Activated CD4-positive, alpha-beta T cell treated with anti-CD3 and anti-CD28 coated beads for 4 hours (primary cell): ENCODE measurements at regions not wholly inside any gene's neighbourhood (a gene's known extent, or its start where the extent isn't known, plus 50 kb on each side); places are given as distances from the start of the nearest gene placed in this dataset.
"Not testable (repeated sequence)": the region's sequence is repeated elsewhere in the genome, so short reads cannot be mapped to it uniquely, and the experiment has no call there.

Source experiments
- DNase-seq, 2 donors: peaks; one replicate each; pipeline ENCODE4 v3.0.0-alpha.2; 2020

DNA sequence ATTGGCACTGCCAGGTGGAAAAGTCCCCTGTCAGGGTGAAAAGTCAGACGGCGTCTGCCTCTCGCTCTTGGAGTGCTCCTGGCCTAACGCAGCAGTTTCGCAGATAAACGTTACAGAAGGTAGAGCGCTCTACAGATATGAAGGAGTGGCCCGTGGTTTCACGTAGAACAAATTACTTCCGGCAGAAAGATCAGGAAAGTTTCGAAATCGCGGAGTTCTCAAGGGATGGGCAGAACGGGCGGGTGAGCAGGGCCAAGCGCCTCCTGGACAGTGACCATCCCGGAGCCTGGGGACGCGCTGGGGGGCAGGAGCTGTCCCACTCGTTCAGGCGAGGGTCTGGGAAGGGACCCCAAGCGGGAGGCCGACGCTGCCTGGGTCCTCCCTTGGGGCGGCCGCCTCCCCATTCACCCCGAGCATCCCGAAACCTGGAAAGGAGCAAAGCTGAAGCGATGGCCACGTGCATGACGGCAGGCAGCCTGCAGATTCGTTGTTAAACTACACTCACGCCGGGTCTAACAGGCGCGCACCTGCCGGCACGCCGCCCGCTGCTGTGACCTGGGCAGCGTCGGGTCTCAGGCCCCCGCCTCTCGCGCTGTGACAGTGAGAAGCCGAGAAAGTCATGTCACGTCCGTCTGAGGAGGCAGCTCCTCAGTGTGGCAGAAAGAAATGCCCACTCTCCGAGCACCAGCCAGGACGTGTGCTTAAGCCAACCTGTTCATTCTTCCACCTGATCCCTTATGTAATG, 122.9 kb upstream of the SALL3 start:
- DNase-seq: no peak

DNA sequence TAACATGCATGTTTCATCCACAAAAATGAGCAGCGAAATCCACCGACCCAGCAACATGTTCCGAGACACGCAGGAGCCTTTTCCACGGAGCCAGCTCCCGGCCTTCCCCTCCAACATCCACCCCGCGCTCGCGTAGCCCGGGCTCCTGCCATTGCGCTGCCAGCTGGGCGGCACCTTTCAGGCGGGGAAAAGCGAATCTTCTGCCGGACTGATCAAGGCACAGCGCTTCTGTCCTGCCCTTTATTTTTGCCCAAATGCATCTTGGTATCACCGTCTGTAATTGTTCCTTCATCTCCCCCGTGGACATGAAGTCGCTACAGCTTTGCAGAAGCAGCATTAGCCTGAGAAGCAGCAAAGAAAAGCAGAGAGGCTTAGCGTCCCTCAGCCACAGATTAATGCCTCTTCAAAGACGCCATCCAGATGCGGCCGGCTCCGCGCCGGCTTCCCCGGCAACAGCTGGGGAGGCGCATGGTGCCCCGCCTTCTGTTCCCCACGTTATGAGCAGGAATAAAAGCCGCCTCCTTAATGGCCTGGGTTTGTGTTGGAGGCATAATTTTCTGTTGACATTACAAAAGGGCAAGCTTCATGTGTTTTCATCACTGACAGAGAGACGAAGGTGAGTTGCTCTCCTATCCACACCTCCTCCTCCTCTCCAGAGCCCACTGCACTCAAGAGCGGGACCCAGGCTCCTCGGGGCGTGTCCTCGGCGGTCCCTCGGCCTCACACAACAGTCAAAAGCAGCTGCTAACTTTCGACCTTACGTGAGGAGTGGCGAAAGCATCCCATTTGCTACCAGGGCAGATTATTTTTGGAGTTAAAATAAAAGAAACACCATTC, 122.1 kb upstream of the SALL3 start:
- no peak for DNase-seq

DNA sequence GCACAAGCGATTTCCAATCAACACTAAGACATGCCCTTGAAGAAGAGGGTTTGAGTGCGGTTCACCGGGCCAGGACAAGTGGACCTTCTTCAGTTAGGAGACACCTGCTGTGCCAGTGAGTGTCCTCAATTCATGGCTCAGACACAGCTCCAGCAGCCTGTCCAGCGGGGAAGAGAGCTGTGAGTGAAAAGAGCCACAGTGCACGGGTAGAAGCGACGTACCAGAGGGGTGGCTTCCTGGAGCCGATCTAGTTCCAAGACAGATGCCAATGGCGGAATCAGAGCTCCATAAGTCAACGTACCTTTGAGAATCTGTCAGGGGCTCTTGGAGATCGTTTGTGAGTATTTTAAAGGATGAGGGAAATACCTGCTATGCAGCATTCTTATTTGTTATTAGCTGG, 119.9 kb upstream of the SALL3 start:
- no peak for DNase-seq

GRCh38 chr18:78860117-78860516, 119.5 kb upstream of the SALL3 start:
- DNase-seq: no peak

- DNase-seq: no peak
Observed at GRCh38 chr18:78861116-78861515, 118.5 kb upstream of the SALL3 start.

DNA sequence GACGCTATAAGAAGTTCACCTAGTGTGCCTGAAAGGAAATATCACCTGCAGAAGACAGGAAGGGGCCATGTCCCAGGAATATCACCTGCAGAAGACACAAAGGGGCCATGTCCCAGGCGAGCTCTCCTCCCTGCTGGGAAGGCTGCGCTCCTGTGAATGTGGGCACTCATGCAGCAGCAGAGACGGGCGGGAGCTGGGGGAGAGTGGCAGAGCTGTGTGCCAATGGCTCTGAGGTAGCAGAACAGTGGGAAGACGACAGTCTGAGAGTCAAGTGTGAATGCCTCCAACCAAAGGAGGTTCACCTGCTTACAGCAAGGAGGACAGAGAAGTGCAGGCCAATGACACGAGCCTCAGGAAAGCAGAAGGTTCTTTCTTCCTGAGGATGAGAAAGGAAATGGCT, 117.9 kb upstream of the SALL3 start:
- DNase-seq: no peak

GRCh38 chr18:78862395-78862794, 117.2 kb upstream of the SALL3 start:
- DNase-seq: no peak

DNA sequence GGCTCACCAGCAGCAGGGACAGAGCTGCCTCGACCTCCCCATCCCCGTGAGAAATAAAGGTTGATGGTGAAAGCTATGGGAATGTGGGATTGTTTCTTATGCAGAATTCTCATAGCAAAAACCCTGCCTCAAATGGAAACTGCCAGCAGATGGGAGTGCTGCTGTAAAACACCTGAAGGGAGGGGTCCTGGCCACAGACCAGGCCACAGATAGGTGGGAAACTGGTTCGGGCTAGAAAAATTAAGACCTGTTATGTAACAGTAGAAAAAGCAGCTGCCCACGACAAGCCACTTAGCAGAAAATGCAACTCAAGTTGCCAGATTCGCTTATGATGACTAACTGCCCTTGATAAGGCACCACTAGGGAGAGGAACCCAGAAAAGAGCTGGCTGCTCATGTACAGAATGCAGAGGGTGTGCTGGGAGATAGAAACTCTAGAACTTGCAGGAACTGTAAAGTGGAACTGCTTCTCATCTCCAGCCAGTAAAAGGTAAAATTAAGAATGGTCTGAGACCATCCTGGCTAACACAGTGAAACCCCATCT, 114.5 kb upstream of the SALL3 start:
- no peak for DNase-seq

DNA sequence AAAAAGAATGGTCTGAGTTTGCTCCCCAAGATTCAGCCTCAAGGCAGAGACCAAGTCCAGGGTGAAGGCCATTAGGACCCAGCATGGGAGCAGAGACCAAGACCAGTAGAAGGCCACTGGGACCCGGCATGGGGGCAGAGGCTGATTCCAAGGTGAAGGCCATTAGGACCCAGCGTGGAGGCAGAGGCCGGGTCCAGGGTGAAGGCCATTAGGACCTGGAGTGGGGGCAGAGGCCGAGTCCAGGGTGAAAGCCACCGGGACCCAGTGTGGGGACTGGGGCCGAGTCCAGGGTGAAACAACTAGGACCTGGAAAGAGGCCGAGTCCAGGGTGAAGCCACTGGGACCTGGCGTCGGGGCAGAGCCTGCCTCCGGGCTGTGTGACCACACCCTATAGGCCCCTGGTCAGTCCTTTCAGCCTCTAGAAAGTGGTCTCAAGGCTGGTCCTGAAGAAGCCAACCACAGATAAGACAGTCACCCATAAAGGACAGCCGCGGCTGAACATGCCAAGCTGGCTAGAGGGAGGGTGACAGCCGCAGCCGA, 113.8 kb upstream of the SALL3 start:
- no peak for DNase-seq

- no peak for DNase-seq
Observed at GRCh38 chr18:78867131-78867530, 112.5 kb upstream of the SALL3 start.

- DNase-seq: no peak
Observed at GRCh38 chr18:78868330-78869316, 111.0 kb upstream of the SALL3 start.

- no peak for DNase-seq
Observed at GRCh38 chr18:78871618-78872017, 108.0 kb upstream of the SALL3 start.

DNA sequence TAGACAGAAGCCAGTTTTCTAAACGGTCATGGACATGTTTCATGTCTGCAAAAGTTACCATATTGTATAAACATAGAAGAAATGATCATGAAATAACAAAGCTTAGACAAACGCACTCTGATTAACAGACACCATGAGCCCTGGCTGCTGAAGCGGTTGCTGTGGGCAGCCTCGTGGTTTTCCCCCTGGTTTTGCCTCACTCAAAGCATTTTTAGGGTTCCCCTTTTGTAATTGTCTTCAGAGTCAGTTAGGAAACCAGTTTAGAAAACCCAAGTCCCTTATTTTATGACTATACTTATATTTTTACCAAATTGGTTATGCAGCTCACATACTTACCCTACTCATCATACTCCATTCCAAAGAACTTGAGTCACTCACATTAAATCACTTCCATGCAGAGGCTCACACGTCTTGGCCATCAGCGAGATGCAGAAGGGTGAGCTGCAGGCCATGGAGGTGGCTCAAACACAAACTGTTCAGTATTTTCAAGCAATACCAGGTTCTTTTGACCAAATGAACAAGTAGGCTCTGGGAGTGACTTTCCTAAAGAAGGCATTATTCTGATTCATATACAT, 105.6 kb upstream of the SALL3 start:
- no peak for DNase-seq

- DNase-seq: no peak
Observed at GRCh38 chr18:78875016-78875777, 104.4 kb upstream of the SALL3 start.

DNA sequence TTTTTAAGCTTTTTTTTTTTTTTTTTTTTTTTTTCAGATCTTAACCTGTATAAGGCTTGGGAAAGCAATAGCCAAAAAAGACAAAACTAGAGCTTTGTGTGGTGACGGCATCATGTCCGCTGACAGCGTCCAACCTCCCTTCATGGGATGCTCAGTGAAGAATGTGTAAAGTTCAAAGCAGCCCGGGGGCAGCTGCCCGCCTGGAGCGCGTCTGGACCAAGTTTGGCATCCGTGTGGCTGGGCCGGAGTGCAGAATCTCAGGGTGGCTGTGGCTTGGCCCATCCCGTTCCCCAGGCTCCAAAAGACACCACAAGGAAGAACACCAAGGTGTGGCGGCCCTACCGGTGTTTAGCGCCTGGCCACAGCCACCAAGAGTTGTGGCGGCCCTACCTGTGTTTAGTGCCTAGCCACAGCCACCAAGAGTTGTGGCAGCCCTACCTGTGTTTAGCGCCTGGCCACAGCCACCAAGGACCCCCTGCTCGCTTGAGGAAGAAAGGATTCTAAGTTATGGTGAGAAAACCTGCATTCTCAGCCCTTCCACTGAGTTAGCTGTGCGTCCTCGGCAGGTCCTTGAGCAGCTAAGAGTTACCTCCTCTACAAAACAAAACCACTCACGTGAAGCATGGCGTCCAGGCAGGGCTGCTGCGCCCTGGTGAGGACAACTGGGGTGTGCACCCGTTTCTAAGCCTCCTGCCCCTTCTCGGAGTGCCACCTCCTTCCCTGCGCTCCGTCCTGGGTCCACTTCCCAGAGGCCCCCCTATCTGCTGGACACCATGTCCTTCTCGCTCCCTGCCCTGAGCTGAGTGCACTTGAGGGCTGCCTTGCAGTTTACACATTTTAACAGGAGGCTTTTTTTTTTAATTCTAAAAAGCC, 103.6 kb upstream of the SALL3 start:
- DNase-seq: no peak

- DNase-seq: no peak
Observed at GRCh38 chr18:78876868-78877267, 102.8 kb upstream of the SALL3 start.

- no peak for DNase-seq
Observed at GRCh38 chr18:78878335-78878734, 101.3 kb upstream of the SALL3 start.

DNA sequence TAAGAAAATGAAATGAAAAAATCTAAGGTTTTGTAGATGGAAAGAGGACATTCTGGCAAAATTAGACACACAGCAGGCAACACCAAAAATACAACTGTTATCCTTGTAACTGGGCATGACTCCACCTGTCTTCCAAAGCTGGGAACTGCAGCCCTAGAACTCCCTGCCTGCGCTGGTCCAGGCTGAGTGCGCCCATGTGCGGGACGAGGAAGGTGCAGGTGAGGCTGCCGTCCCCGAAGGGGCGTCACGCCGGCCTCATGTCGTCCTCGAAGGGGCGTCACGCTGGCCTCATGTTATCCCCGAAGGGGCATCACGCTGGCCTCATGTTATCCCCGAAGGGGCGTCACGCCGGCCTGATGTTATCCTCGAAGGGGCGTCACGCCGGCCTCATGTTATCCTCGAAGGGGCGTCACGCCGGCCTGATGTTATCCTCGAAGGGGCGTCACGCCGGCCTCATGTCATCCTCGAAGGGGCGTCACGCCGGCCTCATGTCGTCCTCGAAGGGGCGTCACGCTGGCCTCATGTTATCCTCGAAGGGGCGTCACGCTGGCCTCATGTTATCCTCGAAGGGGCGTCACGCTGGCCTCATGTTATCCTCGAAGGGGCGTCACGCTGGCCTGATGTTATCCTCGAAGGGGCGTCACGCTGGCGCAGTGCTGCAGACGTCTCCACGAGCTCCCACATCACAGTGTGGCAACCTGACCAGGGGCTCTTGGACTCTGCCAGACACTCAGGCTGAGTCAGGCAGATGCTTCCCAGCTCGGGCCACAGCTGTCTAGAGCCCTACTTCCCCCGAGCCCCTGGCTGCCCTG, 100.3 kb upstream of the SALL3 start:
- DNase-seq: not testable (repeated sequence)

GRCh38 chr18:78882585-78882984, 97.0 kb upstream of the SALL3 start:
- DNase-seq: no peak
